LNCaP clone FGC (cell line): ENCODE measurements at regions not wholly inside any gene's neighbourhood (a gene's known extent, or its start where the extent isn't known, plus 50 kb on each side); places are given as distances from the start of the nearest gene placed in this dataset.

ENCODE experiments used
- DNase-seq: peaks from one replicate; pipeline ENCODE4 v3.0.0-alpha.2; 2011; ENCODE audit warnings: low read depth
- H3K4me3 ChIP-seq: 2 replicates; pipeline ENCODE4 v1.5.1; 2011; ENCODE audit warnings: mild to moderate bottlenecking, low read depth, low read length, control low read depth
- CTCF ChIP-seq: IDR thresholded peaks from 2 replicates; pipeline ENCODE4 v1.5.1; 2012; ENCODE audit warnings: mild to moderate bottlenecking; ENCODE audit not compliant: control insufficient read depth, insufficient read depth; ENCODE audit errors: extremely low read depth

- TF ChIP-seq CTCF, result no peak
- H3K4me3 ChIP-seq, result no peak overlapping the region
- DNase-seq, result no peak
These were observed 55.4 kb upstream of the SPPL2A start for GRCh38 chr15:50820808-50821382.

- no peak overlapping the region for H3K4me3 ChIP-seq
- no peak for TF ChIP-seq CTCF
- no peak for DNase-seq
These were observed 53.8 kb upstream of the SPPL2A start for GRCh38 chr15:50819344-50819743.

- no peak for TF ChIP-seq CTCF
- peak; percentile 34 for DNase-seq
- H3K4me3 ChIP-seq, result no peak overlapping the region
These were observed 50.6 kb upstream of the SPPL2A start for GRCh38 chr15:50815958-50816590.
